NCI-H774 (cell line): ENCODE measurements at regions not wholly inside any gene's neighbourhood (a gene's known extent, or its start where the extent isn't known, plus 50 kb on each side); places are given as distances from the start of the nearest gene placed in this dataset.
"Not testable (repeated sequence)": the region's sequence is repeated elsewhere in the genome, so short reads cannot be mapped to it uniquely, and the experiment has no call there.

Experiments used
- DNase-seq: peaks from one replicate; lab custom pipeline; 2025; lab: John Stamatoyannopoulos, UW

GRCh38 chr10:29719281-29719675 lies 84.5 kb upstream of the SVIL start:
- DNase-seq: no peak

- DNase-seq: no peak
Observed at GRCh38 chr10:29715296-29715695, 80.5 kb upstream of the SVIL start.

GRCh38 chr10:29714096-29714874 lies 79.5 kb upstream of the SVIL start:
- no peak for DNase-seq

GRCh38 chr10:29713450-29713849 lies 78.7 kb upstream of the SVIL start:
- DNase-seq: no peak

GRCh38 chr10:29712108-29712507 lies 77.3 kb upstream of the SVIL start:
- DNase-seq: peak; percentile 23

- DNase-seq: no peak
Observed at GRCh38 chr10:29710128-29710527, 75.4 kb upstream of the SVIL start.

GRCh38 chr10:29709484-29710002 lies 74.8 kb upstream of the SVIL start:
- DNase-seq: no peak

GRCh38 chr10:29703271-29703670 lies 68.5 kb upstream of the SVIL start:
- DNase-seq: no peak

- DNase-seq: no peak
Observed at GRCh38 chr10:29702273-29703164, 67.7 kb upstream of the SVIL start.

- DNase-seq: no peak
Observed at GRCh38 chr10:29701306-29701705, 66.5 kb upstream of the SVIL start.

- no peak for DNase-seq
Observed at GRCh38 chr10:29699621-29700020, 64.8 kb upstream of the SVIL start.

- no peak for DNase-seq
Observed at GRCh38 chr10:29698773-29699490, 64.2 kb upstream of the SVIL start.

- DNase-seq: not testable (repeated sequence)
Observed at GRCh38 chr10:29696581-29696980, 61.8 kb upstream of the SVIL start.

- no peak for DNase-seq
Observed at GRCh38 chr10:29694121-29694520, 59.4 kb upstream of the SVIL start.

GRCh38 chr10:29692121-29692539 lies 57.4 kb upstream of the SVIL start:
- DNase-seq: no peak

GRCh38 chr10:29691564-29692072 lies 56.8 kb upstream of the SVIL start:
- no peak for DNase-seq

GRCh38 chr10:29689001-29689400 lies 54.2 kb upstream of the SVIL start:
- no peak for DNase-seq

GRCh38 chr10:29688230-29688661 lies 53.5 kb upstream of the SVIL start:
- DNase-seq: no peak

GRCh38 chr10:29687421-29688164 lies 52.8 kb upstream of the SVIL start:
- DNase-seq: no peak

GRCh38 chr10:29685506-29685905 lies 50.7 kb upstream of the SVIL start:
- no peak for DNase-seq
